Muscle layer of duodenum (tissue), 2 donors: ENCODE measurements at regions not wholly inside any gene's neighbourhood (a gene's known extent, or its start where the extent isn't known, plus 50 kb on each side); places are given as distances from the start of the nearest gene placed in this dataset.

Experiments used
- H3K27ac ChIP-seq: one replicate; pipeline ENCODE4 v1.7.0; 2013; ENCODE audit warnings: mild to moderate bottlenecking, low read length
- H3K27me3 ChIP-seq: one replicate; pipeline ENCODE4 v1.7.0; 2013; ENCODE audit warnings: low read depth, mild to moderate bottlenecking, control low read depth, low read length
- H3K36me3 ChIP-seq, 2 donors: one replicate each; pipeline ENCODE4 v1.7.0; 2013; ENCODE audit warnings: low read length in 2 of 2, control low read depth in 1 of 2, mild to moderate bottlenecking in 1 of 2; ENCODE audit not compliant: insufficient read depth in 2 of 2, control insufficient read depth in 1 of 2
- H3K4me1 ChIP-seq, 2 donors: one replicate each; pipeline ENCODE4 v1.7.0; 2013; ENCODE audit warnings: low read length in 2 of 2, mild to moderate bottlenecking in 2 of 2, control low read depth in 1 of 2, moderate library complexity in 1 of 2; ENCODE audit not compliant: insufficient read depth in 2 of 2, control insufficient read depth in 1 of 2
- H3K4me3 ChIP-seq, 2 donors: one replicate each; pipeline ENCODE4 v1.7.0; 2013; ENCODE audit warnings: low read length in 2 of 2, low read depth in 1 of 2, mild to moderate bottlenecking in 1 of 2
- H3K9me3 ChIP-seq, 2 donors: one replicate each; pipeline ENCODE4 v1.7.0; 2013; ENCODE audit warnings: low read length in 2 of 2, control low read depth in 1 of 2, mild to moderate bottlenecking in 1 of 2; ENCODE audit not compliant: control insufficient read depth in 1 of 2
- donor health status: healthy.

DNA sequence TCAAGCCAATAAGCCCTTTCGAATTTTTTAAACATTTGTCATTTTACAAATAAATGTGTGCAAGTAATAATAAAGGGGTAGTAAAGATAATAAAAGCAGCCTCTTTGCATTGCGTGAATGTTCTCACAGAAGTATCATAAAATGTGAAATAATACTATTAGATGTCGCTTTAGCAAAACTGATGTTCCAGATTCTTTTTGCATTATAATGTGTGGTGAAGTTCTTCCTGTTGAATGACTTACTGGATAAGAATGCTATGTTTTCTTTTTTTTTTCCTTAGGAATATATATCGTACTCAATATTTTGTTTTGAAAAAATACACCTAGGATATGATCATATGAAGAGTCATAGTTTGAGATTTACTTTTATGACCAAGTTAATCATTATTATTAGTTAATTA lies 85.2 kb upstream of the CDH12 start:
- Histone ChIP-seq H3K4me3 (no peak overlapping the region), H3K36me3 (no peaks in the 10 kb centered on the region), H3K4me1 (no peaks in the 10 kb centered on the region)

DNA sequence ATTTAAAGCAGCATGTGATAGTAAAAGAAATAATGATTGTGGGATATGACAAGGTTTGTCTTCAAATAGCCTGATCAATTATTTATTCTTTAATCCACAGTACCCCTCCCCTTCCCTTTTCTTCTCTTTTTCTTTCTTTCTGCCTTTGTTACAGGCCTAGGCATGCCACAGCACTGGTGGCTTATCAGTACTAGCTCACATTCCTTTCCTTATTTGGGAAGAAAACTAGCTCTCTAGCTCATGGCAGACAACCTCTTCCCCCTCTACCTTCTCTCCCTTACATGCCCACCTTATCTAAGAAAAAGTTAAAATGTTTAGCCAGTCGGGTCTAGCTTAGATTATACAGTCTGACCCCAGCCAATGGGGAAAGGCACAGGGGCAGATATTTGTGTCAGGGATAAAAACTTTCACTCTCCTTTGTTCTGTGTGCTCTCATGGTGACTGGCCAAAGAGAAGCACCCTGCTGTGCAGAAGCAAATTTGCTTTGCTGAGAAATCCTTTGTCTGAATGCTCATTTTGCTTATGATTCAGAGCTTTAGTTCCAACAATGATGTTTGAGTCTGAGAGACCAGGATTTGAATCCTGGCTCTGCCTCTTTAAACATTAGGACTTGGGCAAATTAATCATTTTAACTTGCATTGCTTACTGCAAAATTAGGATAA lies 75.8 kb upstream of the CDH12 start:
- peaks cover 0 to 3% of the 10 kb centered on the region in 2 donors for H3K9me3 ChIP-seq
- no peak overlapping the region for H3K4me3 ChIP-seq
- H3K36me3 ChIP-seq = no peaks in the 10 kb centered on the region
- H3K27ac ChIP-seq = no peak overlapping the region
- no peaks in the 10 kb centered on the region for H3K4me1 ChIP-seq
- no peaks in the 10 kb centered on the region for H3K27me3 ChIP-seq

More for the DNA sequence above, 85.2 kb upstream of the CDH12 start:
- H3K9me3 ChIP-seq = peaks cover 0 to 1% of the 10 kb centered on the region in 2 donors
- no peaks in the 10 kb centered on the region for H3K27me3 ChIP-seq
- H3K27ac ChIP-seq = no peak overlapping the region

DNA sequence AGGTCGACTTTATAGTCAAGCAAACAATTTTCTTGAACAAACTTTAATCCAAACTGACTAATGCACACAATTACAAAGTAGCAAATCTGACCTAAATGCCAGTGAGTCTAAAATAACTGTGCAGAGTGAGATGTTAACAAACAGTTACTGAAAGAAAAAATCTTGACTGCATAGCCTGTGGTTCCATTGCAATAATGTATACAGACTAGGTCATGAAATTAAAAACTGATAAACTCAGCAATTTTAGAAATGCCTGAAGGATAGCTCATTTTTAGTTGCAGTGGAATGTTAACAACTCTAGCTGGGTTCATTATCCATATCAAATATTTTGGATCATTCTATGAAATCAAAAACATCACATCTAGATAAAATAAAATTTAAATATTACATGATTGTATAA lies 73.4 kb upstream of the CDH12 start:
- no peaks in the 10 kb centered on the region for H3K4me1 ChIP-seq
- peaks cover 0 to 3% of the 10 kb centered on the region in 2 donors for H3K9me3 ChIP-seq
- H3K27me3 ChIP-seq = no peaks in the 10 kb centered on the region
- no peak overlapping the region for H3K4me3 ChIP-seq
- no peaks in the 10 kb centered on the region for H3K36me3 ChIP-seq
- H3K27ac ChIP-seq = no peak overlapping the region

DNA sequence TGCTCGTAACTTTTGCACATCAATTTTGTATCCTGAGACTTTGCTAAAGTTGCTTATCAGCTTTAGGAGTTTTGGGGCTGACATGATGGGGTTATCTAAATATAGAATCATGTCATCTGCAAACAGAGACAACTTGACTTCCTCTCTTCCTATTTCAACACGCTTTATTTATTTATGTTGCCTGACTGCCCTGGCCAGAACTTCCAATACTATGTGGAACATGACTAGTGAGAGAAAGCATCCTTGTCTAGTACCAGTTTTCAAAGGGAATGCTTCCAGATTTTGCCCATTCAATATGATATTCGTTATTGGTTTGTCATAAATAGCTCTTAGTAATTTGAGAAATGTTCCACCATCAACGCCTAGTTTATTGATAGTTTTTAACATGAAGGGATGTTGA lies 65.4 kb upstream of the CDH12 start:
- H3K36me3 ChIP-seq = no peaks in the 10 kb centered on the region
- H3K27me3 ChIP-seq = no peaks in the 10 kb centered on the region
- H3K27ac ChIP-seq = no peak overlapping the region
- no peak overlapping the region for H3K4me3 ChIP-seq
- H3K4me1 ChIP-seq = no peaks in the 10 kb centered on the region
- H3K9me3 ChIP-seq = no peaks in the 10 kb centered on the region

DNA sequence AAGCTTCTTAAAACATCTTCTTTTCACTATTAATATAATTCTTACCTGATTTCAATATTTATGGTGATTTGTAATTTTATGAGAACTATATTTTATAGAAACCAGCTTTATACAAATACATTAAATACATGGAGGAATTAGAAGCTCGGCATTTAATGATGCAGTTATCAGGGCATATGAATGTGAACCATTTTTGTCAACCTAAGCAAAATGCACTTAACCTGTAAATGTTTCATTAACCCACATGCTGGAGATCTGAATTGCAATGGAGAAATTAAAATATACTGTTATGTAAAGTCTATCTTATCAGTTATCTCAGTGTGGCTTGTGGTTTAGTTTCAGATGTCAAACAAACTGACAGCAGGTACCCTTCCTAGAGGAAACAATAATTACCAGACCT lies 63.2 kb upstream of the CDH12 start:
- H3K27ac ChIP-seq = no peak overlapping the region
- no peaks in the 10 kb centered on the region for H3K36me3 ChIP-seq
- no peaks in the 10 kb centered on the region for H3K27me3 ChIP-seq
- no peaks in the 10 kb centered on the region for H3K4me1 ChIP-seq
- H3K9me3 ChIP-seq = no peaks in the 10 kb centered on the region
- no peak overlapping the region for H3K4me3 ChIP-seq

DNA sequence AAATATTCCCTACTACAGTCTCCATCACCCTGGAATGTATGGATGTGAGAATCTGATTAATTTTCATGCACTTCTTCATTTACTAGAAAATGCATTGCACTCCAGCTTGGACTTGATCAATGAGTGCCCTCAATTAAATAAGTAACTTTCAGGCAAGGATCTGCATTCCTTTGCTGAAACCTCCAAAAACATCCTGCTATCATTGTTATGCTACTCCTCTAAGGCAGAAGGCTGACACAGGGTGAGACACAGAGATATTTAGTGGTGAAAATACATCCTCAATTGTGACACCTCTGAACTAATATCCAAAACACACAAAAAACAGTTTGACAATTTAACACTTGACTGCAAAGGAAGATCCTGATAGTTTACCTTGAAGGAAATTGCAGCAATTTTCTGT lies 57.9 kb upstream of the CDH12 start:
- H3K27ac ChIP-seq = no peak overlapping the region
- no peaks in the 10 kb centered on the region for H3K4me1 ChIP-seq
- H3K4me3 ChIP-seq = no peak overlapping the region
- no peaks in the 10 kb centered on the region for H3K36me3 ChIP-seq
- no peaks in the 10 kb centered on the region for H3K9me3 ChIP-seq
- H3K27me3 ChIP-seq = no peaks in the 10 kb centered on the region

DNA sequence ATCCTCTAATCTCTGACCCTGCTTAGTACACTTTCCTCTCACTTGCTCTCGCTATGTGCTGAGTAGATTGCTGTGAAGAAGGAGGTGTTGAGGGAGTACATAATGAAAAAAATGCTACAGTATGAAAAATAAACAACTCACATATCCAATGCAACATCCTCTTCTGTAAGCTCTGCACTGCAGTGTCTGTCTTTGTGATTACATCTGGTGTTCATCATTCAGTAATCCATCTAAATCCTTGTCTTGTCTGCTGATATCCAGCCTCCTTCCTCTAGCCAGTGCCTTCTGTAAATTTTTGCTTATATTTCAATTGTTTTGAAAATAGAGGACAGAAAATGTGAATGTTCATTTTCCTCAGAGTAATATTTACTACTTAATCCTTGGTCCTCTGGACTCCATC lies 57.4 kb upstream of the CDH12 start:
- Histone ChIP-seq H3K36me3 (no peaks in the 10 kb centered on the region), H3K4me3 (no peak overlapping the region), H3K27me3 (no peaks in the 10 kb centered on the region), H3K27ac (no peak overlapping the region), H3K9me3 (no peaks in the 10 kb centered on the region), H3K4me1 (no peaks in the 10 kb centered on the region)

DNA sequence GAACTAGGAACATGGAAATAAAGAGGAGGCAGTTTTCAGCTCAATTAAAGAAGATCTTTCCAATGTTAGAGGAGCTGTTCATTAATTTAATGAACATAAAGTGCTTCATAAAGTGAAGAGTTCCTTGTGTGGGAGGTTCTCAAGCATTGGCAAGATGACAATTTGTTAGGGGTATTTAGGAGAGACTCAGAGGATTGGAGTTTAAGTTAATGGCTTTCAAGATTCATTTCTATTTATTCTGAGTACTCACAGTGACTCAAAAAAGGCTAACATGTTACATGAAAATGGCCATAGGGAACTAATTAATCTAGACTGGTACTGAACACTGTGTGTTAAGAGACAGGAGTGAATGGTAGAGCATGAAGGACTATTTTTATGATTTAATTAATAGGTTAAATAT lies 55.4 kb upstream of the CDH12 start:
- no peaks in the 10 kb centered on the region for H3K9me3 ChIP-seq
- H3K4me3 ChIP-seq = no peak overlapping the region
- no peak overlapping the region for H3K27ac ChIP-seq
- H3K36me3 ChIP-seq = no peaks in the 10 kb centered on the region
- H3K27me3 ChIP-seq = no peaks in the 10 kb centered on the region
- no peaks in the 10 kb centered on the region for H3K4me1 ChIP-seq

DNA sequence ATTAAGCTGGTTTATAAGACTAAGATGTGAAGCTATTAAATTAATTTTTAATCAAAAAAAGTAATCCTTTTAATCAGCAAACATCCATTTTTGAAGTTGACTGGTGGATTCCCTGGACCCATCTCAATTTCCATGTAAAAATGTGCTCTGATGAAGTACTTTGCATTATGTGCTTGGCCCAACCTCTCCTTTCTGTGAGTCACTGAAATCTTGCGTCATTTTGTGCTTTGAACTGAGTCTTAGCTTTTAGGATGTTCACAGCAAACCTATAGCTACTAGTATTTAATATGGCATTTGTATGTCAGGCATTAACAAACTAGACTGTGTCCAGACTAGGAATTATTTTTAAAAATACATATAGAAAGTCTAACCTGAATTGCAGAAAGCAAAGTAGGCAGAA lies 55.0 kb upstream of the CDH12 start:
- Histone ChIP-seq H3K27ac (no peak overlapping the region), H3K9me3 (no peaks in the 10 kb centered on the region), H3K27me3 (no peaks in the 10 kb centered on the region), H3K4me1 (no peaks in the 10 kb centered on the region), H3K36me3 (no peaks in the 10 kb centered on the region), H3K4me3 (no peak overlapping the region)
